ENCODE measurements at regions not wholly inside any gene's neighbourhood (a gene's known extent, or its start where the extent isn't known, plus 50 kb on each side); places are given as distances from the start of the nearest gene placed in this dataset.

GRCh38 chr2:228493852-228494251 is 312.4 kb upstream of the SPHKAP start:
- TF ChIP-seq MAX (IDR thresholded peaks at IDR 0.05): no peak
- TF ChIP-seq CTCF (IDR thresholded peaks at IDR 0.05; ENCODE audit: low read depth, low read length, missing input control): no peak
- TF ChIP-seq REST (IDR thresholded peaks at IDR 0.05): no peak
- no peak for TF ChIP-seq JUND (IDR thresholded peaks at IDR 0.05)
- no peak for TF ChIP-seq TAF1 (conservative IDR thresholded peaks at IDR 0.05)
- TF ChIP-seq SP1 (IDR thresholded peaks at IDR 0.05): no peak
- no peak for TF ChIP-seq ZBTB33 (IDR thresholded peaks at IDR 0.05)
- TF ChIP-seq ATF3 (IDR thresholded peaks at IDR 0.05): no peak
- TF ChIP-seq RAD21 (IDR thresholded peaks at IDR 0.05): no peak
- TF ChIP-seq YY1 (IDR thresholded peaks at IDR 0.05): no peak
- no peak for TF ChIP-seq HNF4A (conservative IDR thresholded peaks at IDR 0.05)
- no peak for TF ChIP-seq GABPA (IDR thresholded peaks at IDR 0.05 in 1 of 2, conservative IDR thresholded peaks at IDR 0.05 in 1 of 2)
- no peak for TF ChIP-seq EGR1 (IDR thresholded peaks at IDR 0.05; ENCODE audit: low read depth in 2 of 2)
- TF ChIP-seq FOXA1 (IDR thresholded peaks at IDR 0.05): no peak

Measured in liver (tissue), 3 donors.